Fibroblast of villous mesenchyme (primary cell): ENCODE measurements at regions not wholly inside any gene's neighbourhood (a gene's known extent, or its start where the extent isn't known, plus 50 kb on each side); places are given as distances from the start of the nearest gene placed in this dataset.
A peak's percentile ranks its signal among the peaks of the same experiment; 100 is the strongest.

ENCODE experiments used
- DNase-seq: peaks from one replicate; pipeline ENCODE4 v3.0.0-alpha.2; 2010; ENCODE audit warnings: low read depth
- H3K4me3 ChIP-seq: 2 replicates; pipeline ENCODE4 v1.5.1; 2011; ENCODE audit warnings: low read depth, mild to moderate bottlenecking, low read length
- CTCF ChIP-seq: IDR thresholded peaks from 2 replicates; pipeline ENCODE4 v1.5.1; 2012; ENCODE audit warnings: low read depth, mild to moderate bottlenecking, low read length; ENCODE audit not compliant: insufficient read depth

- no peak overlapping the region for H3K4me3 ChIP-seq
- DNase-seq: no peak
- no peak for TF ChIP-seq CTCF
Observed at GRCh38 chr13:80577926-80578670, 237.2 kb upstream of the SPRY2 start.

GRCh38 chr13:80577285-80577684 is 236.4 kb upstream of the SPRY2 start:
- no peak for DNase-seq
- no peak overlapping the region for H3K4me3 ChIP-seq
- TF ChIP-seq CTCF: no peak

- DNase-seq: peak; percentile 20
Observed at GRCh38 chr13:80574113-80574850, 233.4 kb upstream of the SPRY2 start.

GRCh38 chr13:80572923-80573316 is 232.0 kb upstream of the SPRY2 start:
- no peak overlapping the region for H3K4me3 ChIP-seq
- TF ChIP-seq CTCF: no peak
- DNase-seq: no peak

More at GRCh38 chr13:80574113-80574850, 233.4 kb upstream of the SPRY2 start:
- no peak overlapping the region for H3K4me3 ChIP-seq
- no peak for TF ChIP-seq CTCF

GRCh38 chr13:80572308-80572922 is 231.5 kb upstream of the SPRY2 start:
- TF ChIP-seq CTCF: no peak
- H3K4me3 ChIP-seq: no peak overlapping the region

GRCh38 chr13:80571346-80572307 is 230.7 kb upstream of the SPRY2 start:
- H3K4me3 ChIP-seq: no peak overlapping the region
- DNase-seq: no peak
- no peak for TF ChIP-seq CTCF

More at GRCh38 chr13:80572308-80572922, 231.5 kb upstream of the SPRY2 start:
- DNase-seq: no peak
